ENCODE measurements at regions not wholly inside any gene's neighbourhood (a gene's known extent, or its start where the extent isn't known, plus 50 kb on each side); places are given as distances from the start of the nearest gene placed in this dataset.

- TF ChIP-seq CHD7 (IDR thresholded peaks at IDR 0.05; ENCODE audit: insufficient replicate concordance, low read length), result no peak
Measured at GRCh38 chr20:39630215-39630908, 668.2 kb downstream of the DHX35 start (continued).
